GM10248 (cell line): ENCODE measurements at regions not wholly inside any gene's neighbourhood (a gene's known extent, or its start where the extent isn't known, plus 50 kb on each side); places are given as distances from the start of the nearest gene placed in this dataset.
A peak's percentile ranks its signal among the peaks of the same experiment; 100 is the strongest.

Experiments
- CTCF ChIA-PET: fragments of 300-600 bp; sonication (Branson Sonifier 250); formaldehyde crosslinking; extraction: SDS; loops from one replicate; lab custom pipeline; 2021; ENCODE audit warnings: antibody characterized with exemption; lab: Yijun Ruan, JAX
- POLR2A ChIA-PET: fragments of 350-650 bp; sonication (Branson Sonifier 250); formaldehyde crosslinking; extraction: SDS; loops from one replicate; lab custom pipeline; 2020; ENCODE audit warnings: antibody characterized with exemption; lab: Yijun Ruan, JAX
- DNase-seq: peaks from one replicate; pipeline ENCODE4 v3.0.0; 2012; ENCODE audit errors: extremely low spot score
- TF ChIP-seq, protein P1 (sequence below): IDR thresholded peaks from 2 replicates; pipeline ENCODE4 v1.5.1; 2012; ENCODE audit warnings: mild to moderate bottlenecking, low read depth; ENCODE audit errors: extremely low read depth, missing control alignments, control extremely low read depth

DNA sequence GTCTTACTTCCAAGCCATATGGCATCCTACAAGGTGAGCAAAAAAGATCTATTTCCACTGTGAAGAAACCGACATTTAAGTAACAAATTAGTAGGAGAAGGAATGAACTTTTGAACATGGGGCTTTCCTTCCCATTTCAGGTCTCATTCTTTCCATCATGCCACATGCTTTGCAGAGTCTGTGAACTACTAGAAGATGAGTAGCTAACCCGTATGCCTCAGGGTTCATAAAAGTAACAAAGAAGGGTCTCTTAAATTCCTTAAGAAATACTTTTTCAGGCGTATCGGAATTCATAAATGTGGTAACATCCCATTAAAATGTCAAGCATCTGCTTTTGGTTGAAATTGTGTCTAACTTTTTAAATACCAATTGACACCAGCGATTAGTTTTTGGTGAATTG, 81.3 kb upstream of the TNS3 start:
- ChIA-PET CTCF (interaction anchor here (2.7 kb wide), 1 partner anchor 25 kb away, joined by 6 read pairs; no protein-coding TSS in a partner anchor), POLR2A (no interaction called here)

DNA sequence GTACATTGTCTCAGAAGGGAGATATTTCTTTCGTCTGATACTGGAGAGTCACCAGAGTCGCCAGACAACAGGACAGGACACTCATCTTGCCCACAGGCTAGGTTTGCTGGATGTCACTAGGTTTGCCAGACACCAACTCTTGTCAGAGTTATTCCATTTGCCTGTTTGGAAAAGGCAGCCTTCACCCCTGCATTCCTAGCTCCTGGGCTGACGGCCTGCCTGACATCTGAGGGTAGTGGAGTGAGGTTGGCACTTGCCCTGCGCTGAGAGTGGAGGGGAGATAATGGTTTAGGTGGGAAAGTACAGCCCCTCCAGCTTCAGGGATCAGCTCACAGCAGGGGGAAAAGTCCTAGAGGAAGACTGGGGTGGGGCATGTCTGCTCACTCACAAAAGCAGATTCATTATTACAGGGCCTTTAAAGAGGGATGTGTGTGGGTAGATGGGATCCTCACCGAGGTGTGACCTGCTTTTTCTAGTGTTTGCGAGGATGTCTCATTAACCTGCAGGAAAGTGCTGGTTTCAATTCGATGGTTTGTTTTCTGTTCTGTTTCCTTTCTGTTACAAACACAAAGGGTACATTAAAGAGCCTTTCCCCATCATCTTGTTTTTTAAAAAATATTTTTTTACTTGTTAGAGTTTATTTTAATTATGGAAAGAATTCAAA, 79.3 kb upstream of the TNS3 start:
- peak; percentile 38 for DNase-seq
- ChIA-PET CTCF (no interaction called here), POLR2A (interaction anchor here (0.6 kb wide), 1 partner anchor 117 kb away, joined by 3 read pairs; no protein-coding TSS in a partner anchor)
- TF ChIP-seq, protein P1, sequence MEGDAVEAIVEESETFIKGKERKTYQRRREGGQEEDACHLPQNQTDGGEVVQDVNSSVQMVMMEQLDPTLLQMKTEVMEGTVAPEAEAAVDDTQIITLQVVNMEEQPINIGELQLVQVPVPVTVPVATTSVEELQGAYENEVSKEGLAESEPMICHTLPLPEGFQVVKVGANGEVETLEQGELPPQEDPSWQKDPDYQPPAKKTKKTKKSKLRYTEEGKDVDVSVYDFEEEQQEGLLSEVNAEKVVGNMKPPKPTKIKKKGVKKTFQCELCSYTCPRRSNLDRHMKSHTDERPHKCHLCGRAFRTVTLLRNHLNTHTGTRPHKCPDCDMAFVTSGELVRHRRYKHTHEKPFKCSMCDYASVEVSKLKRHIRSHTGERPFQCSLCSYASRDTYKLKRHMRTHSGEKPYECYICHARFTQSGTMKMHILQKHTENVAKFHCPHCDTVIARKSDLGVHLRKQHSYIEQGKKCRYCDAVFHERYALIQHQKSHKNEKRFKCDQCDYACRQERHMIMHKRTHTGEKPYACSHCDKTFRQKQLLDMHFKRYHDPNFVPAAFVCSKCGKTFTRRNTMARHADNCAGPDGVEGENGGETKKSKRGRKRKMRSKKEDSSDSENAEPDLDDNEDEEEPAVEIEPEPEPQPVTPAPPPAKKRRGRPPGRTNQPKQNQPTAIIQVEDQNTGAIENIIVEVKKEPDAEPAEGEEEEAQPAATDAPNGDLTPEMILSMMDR = no peak

More for the DNA sequence above, 81.3 kb upstream of the TNS3 start:
- TF ChIP-seq, protein P1 = no peak
- DNase-seq = no peak

DNA sequence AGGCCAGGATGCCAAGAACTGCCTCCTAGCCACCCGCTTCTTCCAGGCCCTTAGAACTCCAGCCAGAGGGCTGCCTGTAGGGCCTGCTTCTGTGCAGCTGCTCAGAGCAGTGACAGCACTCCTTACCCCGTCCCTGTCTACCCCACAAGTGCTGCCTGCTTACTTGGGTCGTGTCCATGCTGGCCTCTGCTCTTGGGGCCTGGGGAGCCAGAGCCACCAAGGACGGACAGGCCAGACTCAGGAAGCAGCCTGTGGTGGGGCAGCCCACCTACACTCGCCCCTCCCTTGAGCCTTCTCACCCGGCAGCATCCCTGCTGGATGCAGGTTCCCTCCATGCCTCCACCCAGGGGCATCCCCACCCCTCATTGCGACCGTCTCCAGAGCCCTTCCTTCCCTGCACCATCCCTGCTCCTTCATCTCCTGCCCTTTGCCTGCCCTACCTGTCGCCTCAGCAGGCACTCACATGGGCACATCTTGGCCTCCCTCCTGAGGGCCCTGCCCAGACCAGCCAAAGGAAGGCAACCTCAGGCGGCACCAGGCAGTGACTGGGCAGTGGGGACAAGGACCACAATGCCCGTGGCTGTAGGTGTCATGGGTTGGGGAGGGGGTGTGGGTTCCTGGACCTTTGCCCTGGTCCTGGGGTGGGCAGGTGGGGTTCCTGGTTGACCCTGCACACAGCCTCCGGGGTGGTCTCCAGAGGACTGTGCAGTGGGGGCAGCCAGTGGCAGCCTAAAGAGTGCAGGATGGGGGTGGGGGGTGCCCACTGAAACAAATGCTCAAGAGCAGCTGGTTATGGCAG, 78.0 kb upstream of the TNS3 start:
- no peak for DNase-seq
- ChIA-PET POLR2A (no interaction called here), CTCF (no interaction called here)
- TF ChIP-seq, protein P1 = no peak

GRCh38 chr7:47658886-47659635, 77.2 kb upstream of the TNS3 start:
- TF ChIP-seq, protein P1 = no peak
- ChIA-PET CTCF (interaction anchor here (1.0 kb wide), 1 partner anchor 10 kb away, joined by 3 read pairs; no protein-coding TSS in a partner anchor), POLR2A (no interaction called here)
- no peak for DNase-seq

GRCh38 chr7:47657126-47657525, 75.2 kb upstream of the TNS3 start:
- POLR2A ChIA-PET = no interaction called here

GRCh38 chr7:47654672-47655298, 72.9 kb upstream of the TNS3 start:
- POLR2A ChIA-PET = no interaction called here
- DNase-seq = no peak
- CTCF ChIA-PET = no interaction called here
- TF ChIP-seq, protein P1 = no peak

More at GRCh38 chr7:47657126-47657525, 75.2 kb upstream of the TNS3 start:
- CTCF ChIA-PET = no interaction called here
- TF ChIP-seq, protein P1 = no peak
- no peak for DNase-seq
